ENCODE measurements at regions not wholly inside any gene's neighbourhood (a gene's known extent, or its start where the extent isn't known, plus 50 kb on each side); places are given as distances from the start of the nearest gene placed in this dataset.

- Mint-ChIP-seq H3K27ac (no peak overlapping the region), H3K4me3 (no peak overlapping the region), H3K9me3 (peaks cover 18% of the 10 kb centered on the region), H3K27me3 (no peaks in the 10 kb centered on the region), H3K36me3 (ENCODE audit: low read depth) (peaks cover 7% of the 10 kb centered on the region), H3K4me1 (peaks cover 63% of the 10 kb centered on the region)
- POLR2A ChIA-PET = interaction anchor here (1.5 kb wide), 1 partner anchor 20 kb away, joined by 4 read pairs; no protein-coding TSS in a partner anchor
- ATAC-seq (ENCODE audit: low read depth) (no peak), DNase-seq (no peak)
- CTCF ChIA-PET = no interaction called here
- intact Hi-C loops (cut with micrococcal nuclease) = no loop called here
- TF ChIP-seq CTCF (IDR thresholded peaks at IDR 0.05) = no peak
These were observed 72.5 kb upstream of the UST start for GRCh38 chr6:148674306-148674705.

- H3K4me1 Mint-ChIP-seq = peaks cover 67% of the 10 kb centered on the region
- CTCF ChIA-PET = interaction anchor here (1.2 to 2.3 kb wide), 3 partner anchors 16 to 100 kb away, joined by 3 to 12 read pairs (median 5); partner anchors contain the start of gene UST
- POLR2A ChIA-PET = interaction anchor here (0.6 to 3.1 kb wide), 6 partner anchors 8 to 100 kb away, joined by 3 to 16 read pairs (median 4); no protein-coding TSS in a partner anchor
- ATAC-seq (ENCODE audit: low read depth) (peak; percentile 76), DNase-seq (no peak)
- H3K27ac Mint-ChIP-seq = peak overlapping the region; percentile 86
- no peaks in the 10 kb centered on the region for H3K27me3 Mint-ChIP-seq
- peaks cover 3% of the 10 kb centered on the region for H3K36me3 Mint-ChIP-seq (ENCODE audit: low read depth)
- no peak for TF ChIP-seq CTCF (IDR thresholded peaks at IDR 0.05)
- intact Hi-C loops (cut with micrococcal nuclease) = loop anchor here (1.0 kb wide), 4 partner anchors 16 to 158 kb away; no protein-coding TSS in a partner anchor
- peak overlapping the region; percentile 56 for H3K4me3 Mint-ChIP-seq
- H3K9me3 Mint-ChIP-seq = peaks cover 12% of the 10 kb centered on the region
These were observed 69.0 kb upstream of the UST start for GRCh38 chr6:148677594-148678476.

- ATAC-seq (ENCODE audit: low read depth) (no peak), DNase-seq (no peak)
- POLR2A ChIA-PET = interaction anchor here (0.8 to 3.1 kb wide), 3 partner anchors 15 to 101 kb away, joined by 4 to 16 read pairs (median 14); no protein-coding TSS in a partner anchor
- H3K27ac Mint-ChIP-seq = peak overlapping the region; percentile 86
- H3K9me3 Mint-ChIP-seq = peaks cover 5% of the 10 kb centered on the region
- H3K27me3 Mint-ChIP-seq = no peaks in the 10 kb centered on the region
- intact Hi-C loops (cut with micrococcal nuclease) = loop anchor here (1.0 kb wide), 2 partner anchors 16 to 21 kb away; no protein-coding TSS in a partner anchor
- no peaks in the 10 kb centered on the region for H3K36me3 Mint-ChIP-seq (ENCODE audit: low read depth)
- H3K4me1 Mint-ChIP-seq = peaks cover 75% of the 10 kb centered on the region
- TF ChIP-seq CTCF (IDR thresholded peaks at IDR 0.05) = no peak
- H3K4me3 Mint-ChIP-seq = peak overlapping the region; percentile 56
- CTCF ChIA-PET = interaction anchor here (1.2 to 2.3 kb wide), 3 partner anchors 15 to 101 kb away, joined by 3 to 12 read pairs (median 5); partner anchors contain the start of gene UST
These were observed 68.1 kb upstream of the UST start for GRCh38 chr6:148678682-148679081.

GRCh38 chr6:148681666-148682065, 65.2 kb upstream of the UST start:
- H3K27ac Mint-ChIP-seq = peak overlapping the region; percentile 24
- no peaks in the 10 kb centered on the region for H3K27me3 Mint-ChIP-seq
- ATAC-seq (ENCODE audit: low read depth) (no peak), DNase-seq (no peak)
- ChIA-PET CTCF (no interaction called here), POLR2A (no interaction called here)
- no peak for TF ChIP-seq CTCF (IDR thresholded peaks at IDR 0.05)
- peaks cover 65% of the 10 kb centered on the region for H3K4me1 Mint-ChIP-seq
- H3K9me3 Mint-ChIP-seq = no peaks in the 10 kb centered on the region
- H3K4me3 Mint-ChIP-seq = no peak overlapping the region
- intact Hi-C loops (cut with micrococcal nuclease) = loop anchor here (5.0 kb wide), 1 partner anchor 34 kb away; no protein-coding TSS in a partner anchor
- no peaks in the 10 kb centered on the region for H3K36me3 Mint-ChIP-seq (ENCODE audit: low read depth)

- ATAC-seq (ENCODE audit: low read depth) (no peak), DNase-seq (no peak)
- Mint-ChIP-seq H3K4me1 (peaks cover 62% of the 10 kb centered on the region), H3K9me3 (no peaks in the 10 kb centered on the region), H3K27ac (no peak overlapping the region), H3K36me3 (ENCODE audit: low read depth) (no peaks in the 10 kb centered on the region), H3K4me3 (no peak overlapping the region), H3K27me3 (no peaks in the 10 kb centered on the region)
- intact Hi-C loops (cut with micrococcal nuclease) = loop anchor here (5.0 kb wide), 1 partner anchor 35 kb away; no protein-coding TSS in a partner anchor
- ChIA-PET CTCF (no interaction called here), POLR2A (interaction anchor here (0.7 to 1.6 kb wide), 3 partner anchors 9 to 77 kb away, joined by 3 to 5 read pairs (median 5); no protein-coding TSS in a partner anchor)
- TF ChIP-seq CTCF (IDR thresholded peaks at IDR 0.05) = no peak
These were observed 64.6 kb upstream of the UST start for GRCh38 chr6:148682252-148682651.

Data from activated B cell treated with CpG ODN at 0.5 μM for 24 hours (primary cell).